Hematopoietic multipotent progenitor cell treated with erythropoietin and hydrocortisone succinate and interleukin-3 and kit ligand, for 4 days (in vitro differentiated cells): ENCODE measurements at regions not wholly inside any gene's neighbourhood (a gene's known extent, or its start where the extent isn't known, plus 50 kb on each side); places are given as distances from the start of the nearest gene placed in this dataset.

Source experiments
- DNase-seq: peaks from one replicate; pipeline ENCODE4 v3.0.0-alpha.2; 2015

DNA sequence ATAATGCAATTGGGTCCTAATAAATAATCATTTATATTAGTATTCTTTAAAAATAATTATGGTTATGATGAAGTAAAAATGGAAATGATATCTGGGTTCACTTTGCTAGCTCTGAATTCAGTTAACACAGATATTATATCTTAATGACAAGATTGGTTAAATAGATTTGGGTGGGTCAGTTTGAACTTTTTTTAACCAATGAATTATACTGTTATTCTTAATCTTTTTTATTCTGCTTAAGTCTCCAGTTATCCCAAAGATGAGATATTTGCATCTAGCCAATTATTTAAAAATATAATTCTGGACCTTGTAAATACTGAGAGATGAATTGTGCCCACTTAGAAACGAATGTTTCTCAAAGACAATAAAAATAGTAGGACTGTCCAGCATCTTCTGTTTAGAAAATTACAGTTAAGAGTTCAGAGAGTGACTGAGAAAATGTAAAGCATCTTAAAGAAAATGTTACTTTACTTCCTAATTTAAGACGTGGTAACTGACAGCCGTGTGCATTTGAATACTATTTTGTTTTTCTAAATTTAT, 345.2 kb downstream of the USP25 start:
- DNase-seq = no peak

GRCh38 chr21:16075649-16076282, 346.0 kb downstream of the USP25 start:
- DNase-seq = no peak

- no peak for DNase-seq
Measured at GRCh38 chr21:16076465-16076864, 346.7 kb downstream of the USP25 start.

DNA sequence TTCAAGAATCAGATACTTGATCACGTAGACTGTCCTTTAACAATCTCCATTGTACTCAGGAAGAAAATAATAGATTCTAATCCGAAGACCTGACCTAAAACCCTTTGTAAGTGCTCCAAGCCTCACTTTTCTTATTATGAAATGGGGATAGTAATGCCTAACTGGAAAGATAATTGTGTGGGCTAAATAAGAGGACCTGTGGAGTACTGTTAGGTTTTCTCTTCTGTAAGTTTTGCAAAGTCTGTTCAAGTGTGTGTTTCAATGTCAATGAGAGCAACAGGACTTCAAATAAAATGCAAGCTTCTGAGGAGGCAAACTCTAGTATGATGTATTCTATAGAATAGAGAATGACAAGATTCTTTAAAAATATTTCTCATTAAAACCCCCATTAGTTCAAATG, 348.6 kb downstream of the USP25 start:
- DNase-seq = no peak

- DNase-seq = no peak
Measured at GRCh38 chr21:16079830-16080229, 350.0 kb downstream of the USP25 start.

GRCh38 chr21:16081304-16081703, 351.5 kb downstream of the USP25 start:
- DNase-seq = no peak

DNA sequence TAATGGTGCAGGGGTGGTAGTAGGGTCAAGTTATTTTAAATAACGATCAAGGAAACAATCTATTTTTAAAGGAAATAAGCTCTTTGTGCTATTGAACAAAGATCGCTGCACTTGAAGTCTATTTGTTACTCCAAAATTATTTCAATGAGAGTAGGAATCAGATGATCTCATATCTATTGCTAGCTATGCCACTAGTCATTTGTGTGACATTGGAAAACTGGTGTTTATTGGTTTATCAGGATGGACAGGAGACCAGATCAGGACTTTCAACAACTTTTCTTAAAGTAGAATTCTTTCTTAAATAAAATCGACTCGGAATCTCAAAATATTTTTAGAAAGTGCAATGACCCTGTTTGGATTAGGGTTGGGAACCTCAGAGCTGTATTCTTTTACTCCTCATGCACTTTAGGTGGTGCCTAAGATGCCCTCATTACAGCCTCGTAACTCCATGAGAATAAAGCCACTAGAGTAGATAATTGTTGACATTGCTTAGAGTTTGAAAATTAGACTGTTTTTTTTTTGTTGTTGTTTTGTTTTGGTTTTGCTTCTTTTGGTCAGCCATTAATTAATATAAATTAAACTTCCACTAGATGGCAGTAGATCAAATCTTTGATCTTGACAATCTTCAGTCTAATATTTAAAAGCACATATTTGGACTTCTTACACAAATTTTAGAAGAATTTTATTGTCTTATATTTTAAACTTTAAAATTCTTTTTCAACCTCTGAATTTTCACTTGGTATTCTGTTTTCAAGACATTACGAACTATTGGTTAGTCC, 352.4 kb downstream of the USP25 start:
- peak; percentile 72 for DNase-seq

GRCh38 chr21:16084776-16085364, 355.1 kb downstream of the USP25 start:
- no peak for DNase-seq

GRCh38 chr21:16085421-16085820, 355.6 kb downstream of the USP25 start:
- no peak for DNase-seq

DNA sequence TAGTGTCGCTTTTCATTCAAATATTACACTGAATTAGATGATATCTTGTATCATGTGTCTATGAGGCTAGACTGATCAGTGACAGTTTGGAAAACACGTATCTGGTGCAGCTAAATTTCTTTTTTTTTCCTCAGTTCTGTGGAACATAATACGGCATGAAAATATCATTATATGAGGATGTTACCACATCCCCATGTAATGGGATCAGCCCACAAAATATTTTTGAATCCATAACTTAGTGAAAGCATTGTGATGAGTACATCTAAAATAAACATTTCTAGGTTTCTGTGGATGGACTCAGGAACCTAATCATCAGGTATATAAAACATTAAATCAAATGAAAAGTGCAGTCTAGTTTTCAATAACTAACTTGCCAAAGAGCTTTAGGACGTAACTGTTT, 356.3 kb downstream of the USP25 start:
- DNase-seq = no peak

- no peak for DNase-seq
Measured at GRCh38 chr21:16086936-16087335, 357.2 kb downstream of the USP25 start.

DNA sequence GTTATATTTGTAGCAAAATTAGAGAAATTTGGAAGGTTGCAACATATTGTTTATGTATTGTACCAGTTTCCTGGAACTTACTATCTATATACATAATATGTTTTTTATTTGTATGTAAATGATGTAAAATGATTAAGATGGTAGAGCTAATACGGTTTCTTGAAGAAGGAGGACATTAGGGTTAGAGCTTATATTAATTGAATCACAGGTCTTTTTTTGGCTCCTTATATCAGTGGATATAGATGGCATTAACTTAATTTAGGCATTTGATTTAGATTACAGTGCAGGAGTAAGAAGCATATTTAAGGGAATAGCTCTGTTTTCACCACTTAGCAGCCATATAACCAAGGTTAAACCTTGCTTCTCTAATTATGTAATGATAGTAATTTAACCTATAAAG, 357.7 kb downstream of the USP25 start:
- no peak for DNase-seq

DNA sequence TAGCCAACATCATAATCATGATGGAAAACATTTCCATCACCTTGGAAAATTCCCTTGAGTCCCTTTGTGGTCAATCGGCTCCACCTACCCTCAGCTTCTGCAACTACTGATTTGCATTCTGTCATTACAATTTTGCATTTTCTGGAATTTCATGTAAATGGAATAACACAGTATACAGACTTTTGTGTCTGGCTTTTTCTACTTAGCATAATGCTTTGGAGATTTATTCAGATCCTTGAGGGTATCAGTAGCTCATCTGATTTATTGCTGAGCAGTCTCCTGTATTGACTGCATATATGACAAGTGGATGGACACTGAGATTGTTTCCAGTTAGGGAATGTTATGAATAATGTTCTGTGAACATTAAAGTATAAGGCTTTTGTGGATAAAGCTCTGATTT, 358.3 kb downstream of the USP25 start:
- no peak for DNase-seq

- no peak for DNase-seq
Measured at GRCh38 chr21:16095005-16095404, 365.2 kb downstream of the USP25 start.

DNA sequence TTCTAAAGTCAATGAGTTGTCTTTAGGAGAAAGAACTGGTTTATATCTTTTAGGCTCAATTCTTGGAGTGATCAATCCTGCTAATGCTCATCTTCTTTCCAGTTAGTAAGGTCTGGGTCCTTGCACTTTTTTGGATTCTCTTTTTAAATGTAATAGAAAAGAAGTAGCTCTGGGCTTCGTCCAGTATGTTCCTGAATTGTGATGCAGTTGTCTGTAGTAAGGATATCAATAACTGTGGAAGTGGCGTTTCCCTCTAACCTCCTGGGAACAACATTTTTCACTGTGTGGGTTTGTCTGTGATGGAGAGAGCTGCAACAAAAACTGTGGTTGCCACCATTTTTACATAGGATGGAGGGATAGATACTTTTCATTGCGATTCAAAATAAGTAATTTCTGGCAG, 367.2 kb downstream of the USP25 start:
- DNase-seq = no peak

DNA sequence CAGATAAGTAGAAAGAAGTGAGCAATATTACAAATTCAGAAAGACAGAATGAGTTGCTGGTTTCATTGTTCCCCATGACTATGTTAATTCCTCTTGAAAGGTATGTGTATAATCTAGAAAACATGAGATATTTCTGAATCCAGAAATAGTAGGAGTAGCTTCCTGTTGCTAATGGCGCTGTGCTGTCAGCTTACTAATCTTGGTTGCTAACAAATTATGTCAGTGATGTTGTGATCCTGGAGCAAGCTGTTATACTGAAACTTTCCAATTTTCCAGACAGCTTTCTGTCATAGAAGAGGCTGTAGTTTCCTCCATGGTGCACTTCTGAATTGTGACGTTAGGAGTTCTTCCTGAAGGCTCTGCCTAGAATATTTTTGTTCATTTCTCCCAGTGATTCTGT, 372.3 kb downstream of the USP25 start:
- no peak for DNase-seq

- DNase-seq = no peak
Measured at GRCh38 chr21:16108561-16109075, 378.8 kb downstream of the USP25 start.

- no peak for DNase-seq
Measured at GRCh38 chr21:16113052-16113715, 383.4 kb downstream of the USP25 start.

GRCh38 chr21:16115461-16115860, 385.7 kb downstream of the USP25 start:
- DNase-seq = no peak

GRCh38 chr21:16116069-16116468, 386.3 kb downstream of the USP25 start:
- DNase-seq = no peak

DNA sequence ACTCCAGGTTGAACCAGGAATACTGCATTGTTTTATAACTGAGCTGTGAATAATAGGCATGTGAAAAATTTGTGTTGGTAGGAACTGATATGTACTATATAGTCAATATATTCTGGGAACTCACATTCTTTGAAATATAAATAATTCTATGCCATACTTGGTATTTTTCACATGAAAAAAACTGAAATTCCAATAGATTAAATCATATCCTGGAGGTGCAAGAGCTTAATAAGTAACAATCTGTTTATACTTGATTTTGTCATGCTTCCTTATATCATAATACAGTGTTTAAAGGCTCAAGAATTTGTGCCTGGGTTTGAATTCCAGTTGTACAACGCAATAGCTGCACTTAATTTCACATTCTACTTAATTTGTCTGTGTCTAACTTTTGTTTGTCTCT, 387.0 kb downstream of the USP25 start:
- no peak for DNase-seq

DNA sequence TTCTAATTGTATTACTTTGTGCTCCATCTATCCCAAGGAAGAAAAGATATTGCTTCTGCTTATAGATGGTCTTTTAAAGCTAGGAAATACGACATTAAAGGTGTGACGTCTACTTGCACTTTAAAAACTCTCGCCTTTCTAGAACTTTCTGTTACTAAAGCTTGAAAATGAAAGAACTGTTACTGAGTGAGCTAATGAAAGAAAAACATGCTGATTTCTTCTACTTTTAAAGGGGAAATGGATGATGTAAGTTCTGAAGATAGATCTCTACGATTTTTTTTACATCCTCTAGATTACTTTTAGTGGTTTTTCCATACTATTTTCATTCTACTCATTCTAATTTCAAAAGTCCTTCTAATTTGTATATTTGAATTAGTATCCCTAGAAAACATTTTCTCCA, 387.5 kb downstream of the USP25 start:
- DNase-seq = no peak

DNA sequence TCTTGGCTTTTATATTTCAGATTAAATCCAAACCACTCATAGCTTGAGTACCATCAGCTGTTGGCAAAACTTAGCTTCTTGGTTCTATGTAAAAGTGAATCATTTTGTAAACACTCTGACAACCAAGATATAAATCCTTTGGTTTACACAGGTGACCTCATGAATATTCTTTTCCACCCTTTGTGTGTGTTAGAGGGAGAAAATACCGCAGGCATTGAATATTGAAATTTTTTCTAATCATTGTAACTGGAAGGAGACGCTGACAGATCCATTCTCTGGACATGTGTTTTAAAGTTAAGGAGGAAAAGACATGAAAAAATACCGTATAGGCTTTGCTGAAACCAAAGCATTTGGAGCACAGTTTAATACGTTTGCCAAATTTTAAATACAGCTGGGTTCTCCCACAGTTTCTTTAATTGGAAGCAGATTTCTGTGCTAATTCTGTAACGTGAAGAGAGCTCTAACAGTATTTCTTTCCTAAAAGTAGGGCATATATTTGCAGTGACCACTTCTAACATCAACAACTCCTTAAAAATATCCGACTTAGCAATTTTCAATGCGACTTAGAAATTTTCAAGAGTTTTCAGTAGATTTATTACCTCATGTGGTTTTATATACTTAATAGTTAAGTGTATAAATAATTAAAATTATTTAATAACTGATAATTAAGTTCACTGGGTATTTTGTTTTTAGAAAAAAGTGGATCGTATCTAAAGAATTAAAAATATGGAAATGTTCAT, 388.2 kb downstream of the USP25 start:
- DNase-seq = no peak
